COLO668 (cell line): ENCODE measurements at regions not wholly inside any gene's neighbourhood (a gene's known extent, or its start where the extent isn't known, plus 50 kb on each side); places are given as distances from the start of the nearest gene placed in this dataset.
"Not testable (repeated sequence)": the region's sequence is repeated elsewhere in the genome, so short reads cannot be mapped to it uniquely, and the experiment has no call there.

ENCODE experiments used
- DNase-seq: peaks from one replicate; lab custom pipeline; 2025; ENCODE audit not compliant: unreplicated experiment; lab: John Stamatoyannopoulos, UW

DNA sequence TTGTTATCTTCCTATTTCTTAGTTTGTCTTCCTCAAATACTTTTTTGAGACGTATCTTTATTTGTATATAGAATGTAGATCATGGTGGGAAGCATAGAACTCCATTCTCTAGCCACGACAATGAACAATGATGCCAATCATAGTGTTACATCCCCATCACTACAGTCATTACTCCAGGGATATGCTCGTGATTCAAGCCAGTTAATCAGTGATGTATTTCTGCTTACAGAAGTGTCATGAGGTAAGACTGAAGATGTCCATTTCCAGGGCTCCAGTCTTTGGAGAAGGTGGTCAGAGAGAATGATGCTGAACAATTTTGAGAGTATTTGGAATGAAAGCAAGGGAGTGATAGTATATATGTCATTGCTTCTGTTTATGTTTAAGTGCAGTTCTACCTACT, 777.2 kb upstream of the TMEFF2 start:
- DNase-seq, result no peak

DNA sequence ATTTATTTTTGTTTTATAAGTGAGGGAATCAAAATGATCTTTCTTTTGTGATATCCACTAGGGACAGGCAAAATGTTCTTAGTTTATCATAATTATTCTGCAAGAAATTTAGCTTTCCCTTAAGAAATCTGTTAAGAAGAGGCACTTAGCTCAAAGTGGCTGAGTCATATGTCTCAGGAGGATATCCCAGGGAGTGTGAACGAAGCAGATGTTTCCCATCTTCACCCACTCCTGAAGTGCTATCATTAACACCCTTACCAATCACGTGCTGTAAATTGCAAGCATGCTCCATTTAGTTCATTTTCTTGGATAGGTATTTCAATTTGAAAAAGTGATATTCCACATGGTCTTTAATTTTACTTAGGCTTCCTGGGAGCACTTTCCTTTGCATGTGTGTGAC, 774.3 kb upstream of the TMEFF2 start:
- DNase-seq, result no peak

- no peak for DNase-seq
Observed at GRCh38 chr2:192960945-192961344, 766.2 kb upstream of the TMEFF2 start.

- not testable (repeated sequence) for DNase-seq
Observed at GRCh38 chr2:192958615-192959014, 763.9 kb upstream of the TMEFF2 start.

DNA sequence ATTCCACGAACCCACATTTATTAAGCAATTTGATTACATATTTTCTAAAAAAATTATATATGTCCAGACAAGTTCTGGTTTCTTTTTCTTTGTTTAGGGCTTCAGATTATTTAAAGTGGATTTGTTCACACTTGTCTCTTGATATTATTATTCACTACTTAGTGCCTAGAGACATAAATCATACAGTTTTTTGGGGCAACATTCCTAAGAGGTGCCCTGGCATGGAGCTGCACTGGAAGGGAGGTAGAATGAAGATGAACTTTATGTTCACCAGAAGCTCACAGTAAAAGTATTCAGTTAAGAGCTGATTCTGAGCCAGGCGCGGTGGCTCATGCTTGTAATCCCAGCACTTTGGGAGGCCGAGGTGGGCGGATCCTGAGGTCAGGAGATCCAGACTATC, 762.7 kb upstream of the TMEFF2 start:
- DNase-seq, result no peak

DNA sequence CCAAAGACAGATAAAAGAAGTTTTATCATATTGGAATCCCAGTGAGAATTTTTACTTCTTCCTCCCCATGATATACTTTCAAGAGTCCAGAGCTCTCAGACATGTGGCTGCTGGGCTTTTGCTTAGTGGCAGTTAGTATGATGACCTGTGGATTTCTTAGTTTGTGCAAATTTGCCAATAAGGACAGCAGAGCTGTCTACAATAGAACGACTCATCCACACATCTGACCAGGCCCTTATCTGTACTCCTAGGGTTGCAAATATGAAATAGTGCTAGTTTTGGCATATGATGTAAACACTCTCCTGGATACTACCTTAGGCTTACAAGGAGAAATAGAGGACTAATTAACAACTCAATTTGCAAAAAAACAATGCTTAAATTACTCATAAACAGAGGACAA, 758.4 kb upstream of the TMEFF2 start:
- DNase-seq, result no peak

DNA sequence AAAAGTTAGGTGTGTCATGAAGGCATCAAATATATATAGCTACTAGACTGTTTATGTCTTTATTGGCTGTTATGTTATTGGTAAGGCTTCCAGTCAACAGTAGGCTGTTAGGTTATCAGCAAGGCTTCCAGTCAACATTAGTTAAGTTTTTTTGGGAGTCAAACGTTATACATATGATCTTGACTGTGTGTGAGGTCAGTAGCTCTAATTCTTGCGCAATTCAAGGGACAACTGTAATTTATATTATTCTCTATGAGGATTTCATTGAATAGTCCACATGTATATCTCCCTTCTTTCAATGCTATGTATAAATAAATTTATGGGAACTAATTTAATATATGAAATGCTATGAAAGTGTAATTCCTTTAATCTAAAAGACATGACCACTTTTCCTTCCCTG, 757.5 kb upstream of the TMEFF2 start:
- no peak for DNase-seq

- DNase-seq, result no peak
Observed at GRCh38 chr2:192948316-192948715, 753.6 kb upstream of the TMEFF2 start.

DNA sequence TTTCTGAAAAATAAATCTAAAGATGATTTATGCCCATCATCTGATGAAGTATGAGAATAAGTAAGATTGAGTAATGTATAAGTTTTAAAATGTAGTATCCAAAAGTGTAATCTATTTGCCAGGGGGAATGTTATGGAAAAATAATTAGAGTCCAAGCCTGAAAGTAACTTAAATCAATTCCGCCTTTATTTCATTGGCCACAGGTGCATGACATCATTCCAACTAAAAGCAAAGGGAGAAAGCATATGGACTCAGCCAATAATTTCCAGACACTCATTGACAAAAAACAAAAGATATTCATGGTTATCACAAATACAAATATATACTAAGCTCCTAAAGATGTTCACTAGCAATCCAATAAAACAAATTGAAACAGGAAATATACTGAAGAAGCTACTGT, 752.6 kb upstream of the TMEFF2 start:
- DNase-seq, result no peak

DNA sequence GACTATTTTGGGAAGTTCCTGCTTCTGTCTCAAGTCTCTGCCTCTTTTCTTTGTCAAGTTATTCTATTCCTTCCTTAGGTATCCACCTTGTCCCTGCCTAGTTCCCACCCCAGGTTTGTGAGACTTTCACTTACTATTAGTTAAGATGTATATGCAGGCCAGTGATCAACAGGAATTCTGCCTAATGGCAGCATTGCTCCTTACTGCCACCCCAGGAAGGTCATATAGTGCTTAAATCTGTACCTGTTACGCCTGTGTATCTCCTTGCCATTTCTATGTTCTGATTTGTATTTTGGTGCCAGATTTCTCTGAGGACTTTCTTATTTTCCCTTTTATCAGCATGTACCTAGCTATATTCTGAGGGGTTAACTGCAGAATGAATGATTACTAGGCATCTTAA, 746.0 kb upstream of the TMEFF2 start:
- no peak for DNase-seq

GRCh38 chr2:192932376-192932775, 737.6 kb upstream of the TMEFF2 start:
- no peak for DNase-seq

- not testable (repeated sequence) for DNase-seq
Observed at GRCh38 chr2:192921631-192922030, 726.9 kb upstream of the TMEFF2 start.

DNA sequence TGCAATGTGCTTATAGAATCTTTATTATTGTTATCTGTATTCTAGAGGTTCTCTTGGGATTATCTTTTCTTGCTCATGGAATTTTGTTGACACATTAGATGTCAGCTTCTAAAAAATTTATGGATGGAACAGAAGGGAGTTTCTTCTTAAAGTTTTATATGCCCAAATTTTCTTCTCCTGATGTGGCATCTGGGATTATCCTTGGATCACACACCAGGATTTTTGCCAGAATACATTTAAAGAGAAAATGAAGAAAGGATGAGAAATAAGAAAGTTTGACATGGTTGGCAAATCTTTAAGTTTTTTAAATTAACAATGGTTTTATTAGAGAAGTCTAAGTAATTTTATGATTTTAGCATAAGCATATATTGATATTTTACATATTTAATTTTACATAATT, 706.7 kb upstream of the TMEFF2 start:
- no peak for DNase-seq

- DNase-seq, result no peak
Observed at GRCh38 chr2:192899466-192899865, 704.7 kb upstream of the TMEFF2 start.

GRCh38 chr2:192893976-192894375, 699.2 kb upstream of the TMEFF2 start:
- not testable (repeated sequence) for DNase-seq

DNA sequence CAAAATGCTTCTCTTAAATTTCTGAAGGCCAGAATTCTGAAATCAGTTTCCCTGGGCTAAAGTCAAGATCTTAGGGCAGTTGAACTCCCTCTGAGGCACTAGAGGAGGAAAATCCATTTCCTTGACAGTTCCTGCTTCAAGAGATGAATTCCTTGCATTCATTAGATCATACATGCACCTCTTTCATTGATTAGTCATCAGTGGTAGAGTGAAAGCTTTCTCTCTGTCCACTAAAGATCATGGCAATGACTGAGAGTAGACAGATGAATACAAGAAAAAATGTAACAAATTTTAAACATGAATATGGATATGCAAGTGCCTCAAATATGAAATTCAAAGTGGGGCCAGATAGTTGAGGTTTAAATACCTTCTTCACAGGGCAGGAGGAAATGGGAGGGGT, 693.4 kb upstream of the TMEFF2 start:
- no peak for DNase-seq

DNA sequence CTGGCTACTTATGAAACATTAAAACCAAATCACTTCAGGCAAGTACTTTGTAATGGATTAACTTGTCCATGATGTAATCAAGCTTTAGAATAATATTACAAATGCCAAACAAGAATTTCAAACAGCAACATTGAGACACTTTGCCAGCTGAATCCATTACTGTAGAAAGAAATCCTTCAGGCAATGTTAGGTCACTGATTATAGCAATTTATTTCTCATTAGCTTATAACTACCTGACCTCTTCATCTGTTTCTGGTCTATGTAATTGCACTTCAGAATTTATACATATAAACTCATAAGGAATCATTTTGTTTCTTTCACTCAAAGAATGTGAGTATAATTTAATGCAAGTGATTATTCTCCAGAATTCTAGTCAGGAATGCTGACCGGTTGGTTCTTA, 692.6 kb upstream of the TMEFF2 start:
- no peak for DNase-seq

DNA sequence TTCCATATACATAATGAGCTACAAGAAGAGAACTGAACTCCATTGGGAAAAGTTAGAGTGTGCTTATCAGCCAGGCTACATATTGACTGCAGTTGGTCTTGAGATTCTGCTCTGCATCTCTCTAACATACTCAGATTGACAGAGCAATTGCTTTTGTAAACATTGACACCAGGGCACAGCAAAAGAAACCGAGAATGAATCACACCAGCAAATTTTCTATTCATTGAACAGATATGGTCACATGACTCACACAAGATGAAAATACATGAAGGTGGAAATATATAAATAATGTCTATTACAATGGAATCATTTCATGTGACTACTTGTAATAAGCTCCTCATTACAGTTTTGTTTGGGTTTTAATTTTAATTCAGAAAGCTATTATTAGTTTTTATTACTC, 691.9 kb upstream of the TMEFF2 start:
- DNase-seq, result no peak

- DNase-seq, result no peak
Observed at GRCh38 chr2:192885569-192886160, 690.9 kb upstream of the TMEFF2 start.

DNA sequence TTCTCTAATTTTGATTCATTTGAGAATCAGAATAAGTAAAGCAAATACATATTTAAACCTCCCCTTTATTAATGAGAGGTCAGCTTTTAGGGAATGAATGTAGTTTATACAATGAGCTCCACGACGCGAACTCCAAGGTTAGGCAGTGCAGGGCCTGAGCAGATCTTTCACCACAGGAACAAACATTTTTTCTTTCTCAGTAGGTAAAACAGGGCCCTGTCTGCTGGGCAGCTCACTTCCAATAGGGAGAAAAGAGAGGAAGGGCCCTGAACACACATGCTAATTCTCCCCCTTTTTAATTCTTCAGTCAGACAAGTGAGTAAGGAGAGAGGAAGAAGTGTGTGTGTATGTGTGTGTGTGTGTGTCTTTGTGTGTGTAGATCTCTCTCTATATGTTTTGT, 682.4 kb upstream of the TMEFF2 start:
- no peak for DNase-seq

DNA sequence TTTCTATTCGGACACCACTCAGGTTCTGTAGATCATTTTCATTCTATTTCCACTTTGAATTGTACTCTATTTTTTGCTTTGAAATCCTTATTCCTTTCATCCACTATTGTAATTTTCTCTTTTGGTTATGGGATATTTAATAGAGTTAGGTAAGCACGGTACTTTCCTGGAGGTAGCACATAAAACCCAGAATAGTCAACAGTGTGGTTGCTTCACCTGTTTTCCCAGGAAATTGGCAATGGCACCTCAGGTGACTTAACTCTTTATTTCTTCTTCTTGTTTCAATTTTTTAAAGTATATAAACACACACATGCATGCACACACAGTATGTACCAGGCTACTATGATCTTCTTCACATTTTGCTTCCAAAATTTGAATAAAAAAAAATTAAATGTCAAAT, 682.0 kb upstream of the TMEFF2 start:
- no peak for DNase-seq

DNA sequence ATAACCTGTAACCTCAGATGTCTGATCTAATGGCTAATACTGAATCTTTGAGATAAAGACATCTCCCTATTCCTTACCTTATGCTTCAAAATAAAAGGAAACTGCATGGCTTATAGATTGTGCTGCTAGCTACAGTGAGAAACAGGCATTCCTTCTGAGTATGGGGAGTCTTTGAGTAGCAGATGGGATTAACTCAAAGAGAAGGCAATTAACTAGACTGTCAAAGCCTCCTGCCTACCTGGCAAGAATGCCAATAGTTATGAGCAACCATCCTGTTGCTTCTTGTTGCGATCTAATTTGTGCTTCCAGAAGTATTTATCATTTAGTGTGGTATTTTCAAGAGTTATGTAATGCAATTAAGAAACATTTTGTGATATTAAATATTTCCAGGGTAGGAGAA, 660.0 kb upstream of the TMEFF2 start:
- DNase-seq, result no peak

DNA sequence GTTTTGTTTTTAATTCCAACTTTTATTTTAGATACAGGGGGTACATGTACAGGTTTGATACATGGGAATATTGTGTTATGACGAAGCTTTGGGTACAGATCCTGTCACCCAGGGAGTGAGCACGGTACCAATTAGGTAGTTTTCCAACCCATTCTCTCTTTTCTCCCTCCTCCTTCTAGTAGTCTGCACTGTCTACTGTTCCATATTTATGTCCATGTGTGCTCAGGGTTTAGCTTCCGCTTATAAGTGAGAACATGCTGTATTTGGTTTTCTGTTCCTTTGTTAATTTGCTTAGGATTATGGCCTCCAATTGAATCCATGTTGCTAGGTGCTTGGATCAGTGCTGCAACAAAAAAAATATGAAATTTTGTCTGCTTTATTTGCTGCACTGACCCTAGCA, 659.3 kb upstream of the TMEFF2 start:
- no peak for DNase-seq

GRCh38 chr2:192828947-192829346, 634.2 kb upstream of the TMEFF2 start:
- no peak for DNase-seq
